Parathyroid adenoma (tissue), 2 donors: ENCODE measurements at regions not wholly inside any gene's neighbourhood (a gene's known extent, or its start where the extent isn't known, plus 50 kb on each side); places are given as distances from the start of the nearest gene placed in this dataset.

ENCODE experiments used
- H2AFZ ChIP-seq: fragments of 300-600 bp; sonication (generic); one replicate; pipeline ENCODE4 v1.7.0; 2017; ENCODE audit warnings: antibody characterized with exemption, mild to moderate bottlenecking
- H3K27ac ChIP-seq: fragments of 300-600 bp; sonication (generic); one replicate; pipeline ENCODE4 v1.7.0; 2017
- H3K27me3 ChIP-seq: fragments of 300-600 bp; sonication (generic); one replicate; pipeline ENCODE4 v1.7.0; 2017; ENCODE audit warnings: low read length; ENCODE audit not compliant: control insufficient read depth, insufficient read depth
- H3K36me3 ChIP-seq: fragments of 300-600 bp; sonication (generic); one replicate; pipeline ENCODE4 v1.7.0; 2017; ENCODE audit warnings: low read length; ENCODE audit not compliant: control insufficient read depth, insufficient read depth
- H3K4me1 ChIP-seq: fragments of 300-600 bp; sonication (generic); one replicate; pipeline ENCODE4 v1.7.0; 2017; ENCODE audit warnings: control low read depth
- H3K4me2 ChIP-seq: fragments of 300-600 bp; sonication (generic); one replicate; pipeline ENCODE4 v1.7.0; 2017; ENCODE audit warnings: low read length
- H3K4me3 ChIP-seq: fragments of 300-600 bp; sonication (generic); one replicate; pipeline ENCODE4 v1.7.0; 2017; ENCODE audit warnings: low read depth, low read length
- H3K79me2 ChIP-seq: fragments of 300-600 bp; sonication (generic); one replicate; pipeline ENCODE4 v1.7.0; 2017; ENCODE audit warnings: control low read depth
- H3K9ac ChIP-seq: fragments of 300-600 bp; sonication (generic); one replicate; pipeline ENCODE4 v1.7.0; 2017; ENCODE audit warnings: mild to moderate bottlenecking
- H3K9me3 ChIP-seq: fragments of 300-600 bp; sonication (generic); one replicate; pipeline ENCODE4 v1.7.0; 2017; ENCODE audit warnings: low read length; ENCODE audit not compliant: control insufficient read depth
- CTCF ChIP-seq: fragments of 300-600 bp; sonication (generic); IDR thresholded peaks from one replicate; pipeline ENCODE4 v1.7.0; 2017; ENCODE audit warnings: antibody characterized with exemption, mild to moderate bottlenecking
- donor health status: primary hyperparathyroidism.

- Histone ChIP-seq H3K9me3 (no peaks in the 10 kb centered on the region), H3K27ac (no peak overlapping the region), H3K4me3 (no peak overlapping the region), H3K36me3 (no peaks in the 10 kb centered on the region), H3K4me2 (no peak overlapping the region), H3K27me3 (no peaks in the 10 kb centered on the region), H3K9ac (no peak overlapping the region), H2AFZ (no peak overlapping the region), H3K4me1 (no peaks in the 10 kb centered on the region), H3K79me2 (no peaks in the 10 kb centered on the region)
- no peak for TF ChIP-seq CTCF
Measured at GRCh38 chr20:7449269-7449668, 491.0 kb downstream of the HAO1 start.

- no peaks in the 10 kb centered on the region for H3K9me3 ChIP-seq
- no peak for TF ChIP-seq CTCF
- no peaks in the 10 kb centered on the region for H3K79me2 ChIP-seq
- H3K4me1 ChIP-seq = no peaks in the 10 kb centered on the region
- no peak overlapping the region for H3K9ac ChIP-seq
- no peaks in the 10 kb centered on the region for H3K36me3 ChIP-seq
- H3K27me3 ChIP-seq = no peaks in the 10 kb centered on the region
- no peak overlapping the region for H3K27ac ChIP-seq
- H2AFZ ChIP-seq = no peak overlapping the region
- no peak overlapping the region for H3K4me3 ChIP-seq
- H3K4me2 ChIP-seq = no peak overlapping the region
Measured at GRCh38 chr20:7452890-7453289, 487.4 kb downstream of the HAO1 start.

GRCh38 chr20:7454047-7454446, 486.2 kb downstream of the HAO1 start:
- no peak overlapping the region for H3K4me2 ChIP-seq
- H3K9ac ChIP-seq = no peak overlapping the region

GRCh38 chr20:7458459-7458858, 481.8 kb downstream of the HAO1 start:
- no peak overlapping the region for H3K4me2 ChIP-seq
- TF ChIP-seq CTCF = no peak
- no peaks in the 10 kb centered on the region for H3K79me2 ChIP-seq
- H3K4me3 ChIP-seq = no peak overlapping the region
- no peaks in the 10 kb centered on the region for H3K36me3 ChIP-seq
- no peaks in the 10 kb centered on the region for H3K27me3 ChIP-seq
- no peaks in the 10 kb centered on the region for H3K9me3 ChIP-seq
- H3K4me1 ChIP-seq = no peaks in the 10 kb centered on the region
- H3K27ac ChIP-seq = no peak overlapping the region
- H2AFZ ChIP-seq = no peak overlapping the region
- H3K9ac ChIP-seq = no peak overlapping the region

More at GRCh38 chr20:7454047-7454446, 486.2 kb downstream of the HAO1 start:
- H3K27ac ChIP-seq = no peak overlapping the region
- H3K27me3 ChIP-seq = no peaks in the 10 kb centered on the region
- no peaks in the 10 kb centered on the region for H3K79me2 ChIP-seq
- H3K9me3 ChIP-seq = no peaks in the 10 kb centered on the region
- no peaks in the 10 kb centered on the region for H3K36me3 ChIP-seq
- H3K4me1 ChIP-seq = no peaks in the 10 kb centered on the region
- no peak overlapping the region for H2AFZ ChIP-seq
- no peak for TF ChIP-seq CTCF
- no peak overlapping the region for H3K4me3 ChIP-seq

- no peak overlapping the region for H2AFZ ChIP-seq
- no peaks in the 10 kb centered on the region for H3K36me3 ChIP-seq
- no peak overlapping the region for H3K27ac ChIP-seq
- H3K4me3 ChIP-seq = no peak overlapping the region
- H3K9me3 ChIP-seq = no peaks in the 10 kb centered on the region
- no peak overlapping the region for H3K9ac ChIP-seq
- no peak overlapping the region for H3K4me2 ChIP-seq
- H3K79me2 ChIP-seq = no peaks in the 10 kb centered on the region
- H3K4me1 ChIP-seq = no peaks in the 10 kb centered on the region
- TF ChIP-seq CTCF = no peak
- H3K27me3 ChIP-seq = no peaks in the 10 kb centered on the region
Measured at GRCh38 chr20:7459083-7459482, 481.2 kb downstream of the HAO1 start.
